ENCODE measurements at regions not wholly inside any gene's neighbourhood (a gene's known extent, or its start where the extent isn't known, plus 50 kb on each side); places are given as distances from the start of the nearest gene placed in this dataset.

GRCh38 chr6:113631666-113632065 is 225.5 kb upstream of the MARCKS start:
- no peak for TF ChIP-seq CTCF (IDR thresholded peaks at IDR 0.05; ENCODE audit: low read depth, low read length)
- H3K4me3 ChIP-seq (ENCODE audit: low read depth, low read length): no peak overlapping the region
- in situ Hi-C loops (cut with HindIII; ENCODE audit: low sequenced_read_pairs): no loop called here
- DNase-seq (ENCODE audit: low read depth, low spot score): no peak

GRCh38 chr6:113632220-113632864 is 224.8 kb upstream of the MARCKS start:
- peak; percentile 79 for DNase-seq (ENCODE audit: low read depth, low spot score)
- in situ Hi-C loops (cut with HindIII; ENCODE audit: low sequenced_read_pairs): no loop called here
- no peak for TF ChIP-seq CTCF (IDR thresholded peaks at IDR 0.05; ENCODE audit: low read depth, low read length)
- peak overlapping the region; percentile 6 for H3K4me3 ChIP-seq (ENCODE audit: low read depth, low read length)

- TF ChIP-seq CTCF (IDR thresholded peaks at IDR 0.05; ENCODE audit: low read depth, low read length): no peak
- no peak for DNase-seq (ENCODE audit: low read depth, low spot score)
- H3K4me3 ChIP-seq (ENCODE audit: low read depth, low read length): no peak overlapping the region
- in situ Hi-C loops (cut with HindIII; ENCODE audit: low sequenced_read_pairs): no loop called here
These were observed 223.5 kb upstream of the MARCKS start for GRCh38 chr6:113633638-113634037.

GRCh38 chr6:113634352-113635163 is 222.6 kb upstream of the MARCKS start:
- peak; percentile 57 for DNase-seq (ENCODE audit: low read depth, low spot score)
- in situ Hi-C loops (cut with HindIII; ENCODE audit: low sequenced_read_pairs): no loop called here
- no peak overlapping the region for H3K4me3 ChIP-seq (ENCODE audit: low read depth, low read length)
- no peak for TF ChIP-seq CTCF (IDR thresholded peaks at IDR 0.05; ENCODE audit: low read depth, low read length)

- in situ Hi-C loops (cut with HindIII; ENCODE audit: low sequenced_read_pairs): no loop called here
These were observed 221.7 kb upstream of the MARCKS start for GRCh38 chr6:113635222-113635986.

More at GRCh38 chr6:113635222-113635986, 221.7 kb upstream of the MARCKS start:
- no peak overlapping the region for H3K4me3 ChIP-seq (ENCODE audit: low read depth, low read length)
- DNase-seq (ENCODE audit: low read depth, low spot score): no peak
- TF ChIP-seq CTCF (IDR thresholded peaks at IDR 0.05; ENCODE audit: low read depth, low read length): no peak

Data from astrocyte of the spinal cord (primary cell).